H9 (cell line): ENCODE measurements at regions not wholly inside any gene's neighbourhood (a gene's known extent, or its start where the extent isn't known, plus 50 kb on each side); places are given as distances from the start of the nearest gene placed in this dataset.

Experiments
- DNase-seq: peaks from one replicate; pipeline ENCODE4 v3.0.0-alpha.2; 2017
- H2AFZ ChIP-seq: one replicate; pipeline ENCODE4 v1.6.1; 2013; ENCODE audit warnings: mild to moderate bottlenecking, low read length, control low read depth, moderate library complexity
- H2AK5ac ChIP-seq: 2 replicates; pipeline ENCODE4 v1.6.1; 2013; ENCODE audit warnings: low read length, control low read depth, mixed read lengths; ENCODE audit not compliant: insufficient read length
- H2BK120ac ChIP-seq: one replicate; pipeline ENCODE4 v1.6.1; 2013; ENCODE audit warnings: low read depth, mild to moderate bottlenecking, low read length, control low read depth, inconsistent platforms; ENCODE audit not compliant: poor library complexity, severe bottlenecking
- H2BK12ac ChIP-seq: 2 replicates; pipeline ENCODE4 v1.6.1; 2013; ENCODE audit warnings: low read length, control low read depth, mixed read lengths, low read depth; ENCODE audit not compliant: insufficient read length
- H2BK15ac ChIP-seq: 2 replicates; pipeline ENCODE4 v1.6.1; 2013; ENCODE audit warnings: low read depth, low read length, control low read depth
- H2BK20ac ChIP-seq: one replicate; pipeline ENCODE4 v1.6.1; 2013; ENCODE audit warnings: low read depth, mild to moderate bottlenecking, low read length, control low read depth, inconsistent platforms; ENCODE audit not compliant: poor library complexity, severe bottlenecking
- H2BK5ac ChIP-seq: 2 replicates; pipeline ENCODE4 v1.6.1; 2013; ENCODE audit warnings: low read length, control low read depth, mixed read lengths; ENCODE audit not compliant: insufficient read length
- H3K14ac ChIP-seq: 2 replicates; pipeline ENCODE4 v1.6.1; 2013; ENCODE audit warnings: low read length, control low read depth; ENCODE audit not compliant: insufficient read depth
- H3K18ac ChIP-seq: 2 replicates; pipeline ENCODE4 v1.6.1; 2013; ENCODE audit warnings: low read depth, mild to moderate bottlenecking, mixed read lengths, low read length, control low read depth; ENCODE audit not compliant: insufficient read length
- H3K23ac ChIP-seq: 2 replicates; pipeline ENCODE4 v1.6.1; 2013; ENCODE audit warnings: low read length, control low read depth, mixed read lengths, low read depth; ENCODE audit not compliant: insufficient read length
- H3K23me2 ChIP-seq: 2 replicates; pipeline ENCODE4 v1.6.1; 2013; ENCODE audit warnings: low read depth, mild to moderate bottlenecking, mixed read lengths, low read length, control low read depth; ENCODE audit not compliant: insufficient read length, poor library complexity, severe bottlenecking
- H3K27ac ChIP-seq: 2 replicates; pipeline ENCODE4 v1.5.1; 2013; ENCODE audit warnings: low read length, control low read depth, mixed read lengths, low read depth; ENCODE audit not compliant: insufficient read length
- H3K27me3 ChIP-seq: 2 replicates; pipeline ENCODE4 v1.6.1; 2013; ENCODE audit warnings: low read length, control low read depth, inconsistent platforms; ENCODE audit not compliant: insufficient read depth
- H3K4ac ChIP-seq: 2 replicates; pipeline ENCODE4 v1.6.1; 2013; ENCODE audit warnings: low read depth, mild to moderate bottlenecking, control low read depth, inconsistent platforms, low read length, moderate library complexity
- H3K4me1 ChIP-seq: 2 replicates; pipeline ENCODE4 v1.6.1; 2013; ENCODE audit warnings: low read length, control low read depth, inconsistent platforms; ENCODE audit not compliant: insufficient read depth
- H3K4me2 ChIP-seq: 2 replicates; pipeline ENCODE4 v1.6.1; 2013; ENCODE audit warnings: low read length, control low read depth, mixed read lengths; ENCODE audit not compliant: insufficient read length, insufficient read depth
- H3K56ac ChIP-seq: 2 replicates; pipeline ENCODE4 v1.6.1; 2013; ENCODE audit warnings: low read depth, mild to moderate bottlenecking, mixed read lengths, low read length, control low read depth; ENCODE audit not compliant: insufficient read length
- H3K79me1 ChIP-seq: 2 replicates; pipeline ENCODE4 v1.6.1; 2013; ENCODE audit warnings: low read depth, mild to moderate bottlenecking, moderate library complexity, low read length, control low read depth, inconsistent platforms; ENCODE audit not compliant: insufficient read depth, poor library complexity, severe bottlenecking
- H3K79me2 ChIP-seq: 2 replicates; pipeline ENCODE4 v1.6.1; 2013; ENCODE audit warnings: low read length, control low read depth, inconsistent platforms; ENCODE audit not compliant: insufficient read depth
- H3K9ac ChIP-seq: 2 replicates; pipeline ENCODE4 v1.6.1; 2013; ENCODE audit warnings: low read length, control low read depth, mixed read lengths; ENCODE audit not compliant: insufficient read length; ENCODE audit errors: extremely low read depth
- H3K9me3 ChIP-seq: one replicate; pipeline ENCODE4 v1.6.1; 2013; ENCODE audit warnings: low read depth, low read length, inconsistent platforms; ENCODE audit not compliant: control insufficient read depth
- H3T11ph ChIP-seq: one replicate; pipeline ENCODE4 v1.6.1; 2013; ENCODE audit warnings: mild to moderate bottlenecking, low read length, control low read depth, inconsistent platforms
- H4K20me1 ChIP-seq: one replicate; pipeline ENCODE4 v1.6.1; 2013; ENCODE audit not compliant: control insufficient read depth, insufficient read length, insufficient read depth
- H4K5ac ChIP-seq: 2 replicates; pipeline ENCODE4 v1.6.1; 2013; ENCODE audit warnings: low read depth, mild to moderate bottlenecking, mixed read lengths, low read length, control low read depth; ENCODE audit not compliant: insufficient read length
- H4K8ac ChIP-seq: replicated peaks from 2 replicates; pipeline ENCODE4 v1.6.1; 2013; ENCODE audit warnings: low read length, control low read depth, mixed read lengths, low read depth; ENCODE audit not compliant: insufficient read length
- H4K91ac ChIP-seq: 2 replicates; pipeline ENCODE4 v1.6.1; 2013; ENCODE audit warnings: low read depth, mild to moderate bottlenecking, moderate library complexity, mixed read lengths, low read length, control low read depth; ENCODE audit not compliant: insufficient read length
- H3K27ac Mint-ChIP-seq, 3 experiments: 2 replicates in 2 of 3; 3 replicates in 1 of 3; pipeline ENCODE4 v1.8.0; 2020 to 2021; ENCODE audit warnings: mixed read lengths in 3 of 3, mild to moderate bottlenecking in 1 of 3, moderate library complexity in 1 of 3
- H3K27me3 Mint-ChIP-seq: 2 replicates; pipeline ENCODE4 v1.8.0; 2021; ENCODE audit warnings: low read depth, mild to moderate bottlenecking, moderate library complexity, mixed read lengths
- H3K36me3 Mint-ChIP-seq, 3 experiments: 2 replicates in 2 of 3; 3 replicates in 1 of 3; pipeline ENCODE4 v1.8.0; 2020 to 2021; ENCODE audit warnings: low read depth in 3 of 3, mixed read lengths in 3 of 3; ENCODE audit not compliant: insufficient read depth in 1 of 3
- H3K4me1 Mint-ChIP-seq, 2 experiments: 2 replicates each; pipeline ENCODE4 v1.8.0; 2020; ENCODE audit warnings: mixed read lengths in 2 of 2
- H3K4me3 Mint-ChIP-seq, 2 experiments: 2 replicates in 1 of 2; 3 replicates in 1 of 2; pipeline ENCODE4 v1.8.0; 2020 to 2021; ENCODE audit warnings: mild to moderate bottlenecking in 2 of 2, mixed read lengths in 2 of 2, moderate library complexity in 1 of 2
- H3K9me3 Mint-ChIP-seq, 2 experiments: 2 replicates in 1 of 2; 3 replicates in 1 of 2; pipeline ENCODE4 v1.8.0; 2020; ENCODE audit warnings: mild to moderate bottlenecking in 2 of 2, mixed read lengths in 2 of 2, moderate library complexity in 1 of 2
- CTCF ChIP-seq: fragments of 200-600 bp; sonication (generic); conservative IDR thresholded peaks from 3 replicates; pipeline ENCODE4 v1.8.0; 2021; ENCODE audit warnings: antibody characterized with exemption, mild to moderate bottlenecking
- WGBS: extraction: QIAGEN DNeasy Blood & Tissue Kit; methylation state at CpG from one replicate; pipeline ENCODE4 v1.1.7; 2013; ENCODE audit warnings: missing lambda C conversion rate, low lambda C conversion rate, mixed read lengths; ENCODE audit not compliant: insufficient read length; ENCODE audit errors: extremely low coverage; 5-methylcytosine and 5-hydroxymethylcytosine counted together

- no peak overlapping the region for H2BK120ac ChIP-seq
- WGBS = no CpG with 5 or more reads among the region's 2 CpGs
These were observed 79.0 kb upstream of the CTDP1 start for GRCh38 chr18:79600596-79600995.

More at GRCh38 chr18:79600596-79600995, 79.0 kb upstream of the CTDP1 start:
- H3K9me3 Mint-ChIP-seq = no peaks in the 10 kb centered on the region; a peak in 1 of 5 replicates
- Histone ChIP-seq H3K79me1 (no peaks in the 10 kb centered on the region), H3K4me2 (no peak overlapping the region), H3K4me1 (no peaks in the 10 kb centered on the region), H3K56ac (no peak overlapping the region), H4K5ac (no peak overlapping the region), H3K14ac (no peak overlapping the region), H3K27me3 (no peaks in the 10 kb centered on the region), H3K18ac (no peak overlapping the region), H4K91ac (no peak overlapping the region), H3K23me2 (no peaks in the 10 kb centered on the region), H2BK5ac (no peak overlapping the region), H2BK20ac (no peak overlapping the region), H2BK12ac (no peak overlapping the region), H3K9me3 (no peaks in the 10 kb centered on the region), H3K79me2 (no peaks in the 10 kb centered on the region), H2AK5ac (no peak overlapping the region), H3K23ac (no peak overlapping the region), H3K27ac (no peak overlapping the region), H4K20me1 (no peaks in the 10 kb centered on the region), H3K4ac (no peak overlapping the region), H2AFZ (no peak overlapping the region), H3K9ac (no peak overlapping the region), H2BK15ac (no peak overlapping the region), H3T11ph (no peak overlapping the region), H4K8ac (no peak overlapping the region)
- H3K4me3 Mint-ChIP-seq = no peak overlapping the region; a peak in 1 of 5 replicates
- H3K4me1 Mint-ChIP-seq = peaks cover 0 to 12% of the 10 kb centered on the region in 2 experiments; a peak in 3 of 4 replicates
- no peak overlapping the region for H3K27ac Mint-ChIP-seq
- TF ChIP-seq CTCF = no peak
- no peaks in the 10 kb centered on the region for H3K36me3 Mint-ChIP-seq
- H3K27me3 Mint-ChIP-seq = peaks cover 8% of the 10 kb centered on the region
- no peak for DNase-seq
